Femur (tissue), 1 donor: ENCODE measurements at regions not wholly inside any gene's neighbourhood (a gene's known extent, or its start where the extent isn't known, plus 50 kb on each side); places are given as distances from the start of the nearest gene placed in this dataset.
"Not testable (repeated sequence)": the region's sequence is repeated elsewhere in the genome, so short reads cannot be mapped to it uniquely, and the experiment has no call there.

Experiments used
- DNase-seq: peaks from one replicate; pipeline ENCODE4 v3.0.0-alpha.2; 2017

- peak; percentile 33 for DNase-seq
Measured at GRCh38 chr10:59000162-59000825, 176.1 kb upstream of the PHYHIPL start.

- no peak for DNase-seq
Measured at GRCh38 chr10:59002011-59002410, 174.4 kb upstream of the PHYHIPL start.

GRCh38 chr10:59003203-59003602 lies 173.2 kb upstream of the PHYHIPL start:
- no peak for DNase-seq

GRCh38 chr10:59004392-59004791 lies 172.1 kb upstream of the PHYHIPL start:
- DNase-seq, result no peak

- DNase-seq, result peak; percentile 42
Measured at GRCh38 chr10:59006511-59007306, 169.7 kb upstream of the PHYHIPL start.

- DNase-seq, result no peak
Measured at GRCh38 chr10:59007307-59008025, 169.0 kb upstream of the PHYHIPL start.

- DNase-seq, result no peak
Measured at GRCh38 chr10:59008452-59008851, 168.0 kb upstream of the PHYHIPL start.

GRCh38 chr10:59011972-59012632 lies 164.3 kb upstream of the PHYHIPL start:
- DNase-seq, result no peak

- no peak for DNase-seq
Measured at GRCh38 chr10:59012839-59013238, 163.6 kb upstream of the PHYHIPL start.

GRCh38 chr10:59016043-59016442 lies 160.4 kb upstream of the PHYHIPL start:
- no peak for DNase-seq

- peak; percentile 24 for DNase-seq
Measured at GRCh38 chr10:59018977-59019376, 157.5 kb upstream of the PHYHIPL start.

- no peak for DNase-seq
Measured at GRCh38 chr10:59019603-59020002, 156.8 kb upstream of the PHYHIPL start.

GRCh38 chr10:59020502-59020901 lies 155.9 kb upstream of the PHYHIPL start:
- DNase-seq, result no peak

GRCh38 chr10:59025981-59026765 lies 150.3 kb upstream of the PHYHIPL start:
- no peak for DNase-seq

- no peak for DNase-seq
Measured at GRCh38 chr10:59027975-59028655, 148.3 kb upstream of the PHYHIPL start.

GRCh38 chr10:59033622-59034021 lies 142.8 kb upstream of the PHYHIPL start:
- no peak for DNase-seq

- DNase-seq, result no peak
Measured at GRCh38 chr10:59036311-59037017, 140.0 kb upstream of the PHYHIPL start.

GRCh38 chr10:59037018-59037389 lies 139.4 kb upstream of the PHYHIPL start:
- DNase-seq, result no peak

- no peak for DNase-seq
Measured at GRCh38 chr10:59037506-59037905, 138.9 kb upstream of the PHYHIPL start.

GRCh38 chr10:59043358-59043757 lies 133.1 kb upstream of the PHYHIPL start:
- DNase-seq, result not testable (repeated sequence)

GRCh38 chr10:59047180-59047579 lies 129.3 kb upstream of the PHYHIPL start:
- DNase-seq, result no peak
